HG02973 (cell line): ENCODE measurements at regions not wholly inside any gene's neighbourhood (a gene's known extent, or its start where the extent isn't known, plus 50 kb on each side); places are given as distances from the start of the nearest gene placed in this dataset.

ENCODE experiments used
- ATAC-seq: cut with Tn5 transposase; IDR thresholded peaks from one replicate; pipeline ENCODE4 v1.9.1; 2021; ENCODE audit warnings: moderate library complexity; ENCODE audit not compliant: unreplicated experiment

- ATAC-seq: no peak
Measured at GRCh38 chr10:60441515-60441914, 51.8 kb upstream of the ANK3 start.

- ATAC-seq: no peak
Measured at GRCh38 chr10:60439641-60440040, 50.0 kb upstream of the ANK3 start.
